HG02938 (cell line): ENCODE measurements at regions not wholly inside any gene's neighbourhood (a gene's known extent, or its start where the extent isn't known, plus 50 kb on each side); places are given as distances from the start of the nearest gene placed in this dataset.
"Not testable (repeated sequence)": the region's sequence is repeated elsewhere in the genome, so short reads cannot be mapped to it uniquely, and the experiment has no call there.

Source experiments
- ATAC-seq: cut with Tn5 transposase; IDR thresholded peaks from one replicate; pipeline ENCODE4 v1.9.1; 2021; ENCODE audit warnings: mild to moderate bottlenecking, moderate library complexity; ENCODE audit not compliant: unreplicated experiment

GRCh38 chr10:77740396-77740795 lies 102.8 kb upstream of the KCNMA1 start:
- not testable (repeated sequence) for ATAC-seq

GRCh38 chr10:77738496-77739158 lies 101.0 kb upstream of the KCNMA1 start:
- ATAC-seq = no peak

GRCh38 chr10:77737608-77738007 lies 100.0 kb upstream of the KCNMA1 start:
- no peak for ATAC-seq

GRCh38 chr10:77735136-77735535 lies 97.5 kb upstream of the KCNMA1 start:
- not testable (repeated sequence) for ATAC-seq

GRCh38 chr10:77732213-77733003 lies 94.8 kb upstream of the KCNMA1 start:
- ATAC-seq = no peak

- no peak for ATAC-seq
Measured at GRCh38 chr10:77727481-77727880, 89.9 kb upstream of the KCNMA1 start.

GRCh38 chr10:77726732-77727131 lies 89.1 kb upstream of the KCNMA1 start:
- no peak for ATAC-seq

GRCh38 chr10:77726301-77726700 lies 88.7 kb upstream of the KCNMA1 start:
- ATAC-seq = no peak

GRCh38 chr10:77724820-77725219 lies 87.2 kb upstream of the KCNMA1 start:
- ATAC-seq = no peak

GRCh38 chr10:77723376-77723775 lies 85.8 kb upstream of the KCNMA1 start:
- ATAC-seq = no peak

GRCh38 chr10:77722956-77723355 lies 85.3 kb upstream of the KCNMA1 start:
- ATAC-seq = not testable (repeated sequence)

GRCh38 chr10:77721815-77722214 lies 84.2 kb upstream of the KCNMA1 start:
- ATAC-seq = no peak

- no peak for ATAC-seq
Measured at GRCh38 chr10:77718957-77719356, 81.3 kb upstream of the KCNMA1 start.

GRCh38 chr10:77718312-77718711 lies 80.7 kb upstream of the KCNMA1 start:
- ATAC-seq = not testable (repeated sequence)

GRCh38 chr10:77717336-77717735 lies 79.7 kb upstream of the KCNMA1 start:
- ATAC-seq = no peak

GRCh38 chr10:77716458-77717317 lies 79.1 kb upstream of the KCNMA1 start:
- ATAC-seq = no peak

- no peak for ATAC-seq
Measured at GRCh38 chr10:77715536-77715935, 77.9 kb upstream of the KCNMA1 start.

GRCh38 chr10:77715088-77715487 lies 77.5 kb upstream of the KCNMA1 start:
- no peak for ATAC-seq

GRCh38 chr10:77713521-77714280 lies 76.1 kb upstream of the KCNMA1 start:
- no peak for ATAC-seq

- no peak for ATAC-seq
Measured at GRCh38 chr10:77712207-77712606, 74.6 kb upstream of the KCNMA1 start.

GRCh38 chr10:77711683-77712049 lies 74.1 kb upstream of the KCNMA1 start:
- no peak for ATAC-seq
